Fibroblast of skin of right biceps (primary cell): ENCODE measurements at regions not wholly inside any gene's neighbourhood (a gene's known extent, or its start where the extent isn't known, plus 50 kb on each side); places are given as distances from the start of the nearest gene placed in this dataset.

Source experiments
- DNase-seq: peaks from one replicate; pipeline ENCODE4 v3.0.0-alpha.2; 2013

GRCh38 chr10:47053081-47053798, 142.0 kb downstream of the PTPN20 start:
- no peak for DNase-seq

- DNase-seq: no peak
These were observed 143.7 kb downstream of the PTPN20 start for GRCh38 chr10:47054974-47055373.

GRCh38 chr10:47055386-47056246, 144.4 kb downstream of the PTPN20 start:
- no peak for DNase-seq

- DNase-seq: no peak
These were observed 145.0 kb downstream of the PTPN20 start for GRCh38 chr10:47056247-47056510.

GRCh38 chr10:47057471-47057870, 146.2 kb downstream of the PTPN20 start:
- no peak for DNase-seq

GRCh38 chr10:47058032-47058702, 146.9 kb downstream of the PTPN20 start:
- no peak for DNase-seq

GRCh38 chr10:47058961-47059391, 147.7 kb downstream of the PTPN20 start:
- DNase-seq: peak; percentile 53

GRCh38 chr10:47059606-47060311, 148.5 kb downstream of the PTPN20 start:
- no peak for DNase-seq

- no peak for DNase-seq
These were observed 149.1 kb downstream of the PTPN20 start for GRCh38 chr10:47060356-47060755.

- DNase-seq: no peak
These were observed 149.8 kb downstream of the PTPN20 start for GRCh38 chr10:47060993-47061500.

- DNase-seq: no peak
These were observed 150.5 kb downstream of the PTPN20 start for GRCh38 chr10:47061776-47062175.

- DNase-seq: peak; percentile 40
These were observed 151.4 kb downstream of the PTPN20 start for GRCh38 chr10:47062441-47063200.

GRCh38 chr10:47063858-47064257, 152.6 kb downstream of the PTPN20 start:
- no peak for DNase-seq

- DNase-seq: no peak
These were observed 154.7 kb downstream of the PTPN20 start for GRCh38 chr10:47065903-47066302.

- DNase-seq: no peak
These were observed 157.0 kb downstream of the PTPN20 start for GRCh38 chr10:47067949-47068940.

- no peak for DNase-seq
These were observed 159.3 kb downstream of the PTPN20 start for GRCh38 chr10:47070541-47070940.

- no peak for DNase-seq
These were observed 160.7 kb downstream of the PTPN20 start for GRCh38 chr10:47071891-47072290.

GRCh38 chr10:47073967-47074366, 162.7 kb downstream of the PTPN20 start:
- DNase-seq: no peak

- peak; percentile 71 for DNase-seq
These were observed 165.7 kb downstream of the PTPN20 start for GRCh38 chr10:47076949-47077361.

GRCh38 chr10:47077386-47077785, 166.2 kb downstream of the PTPN20 start:
- DNase-seq: no peak

GRCh38 chr10:47077941-47078340, 166.7 kb downstream of the PTPN20 start:
- DNase-seq: no peak
